NT2/D1 (cell line): ENCODE measurements at regions not wholly inside any gene's neighbourhood (a gene's known extent, or its start where the extent isn't known, plus 50 kb on each side); places are given as distances from the start of the nearest gene placed in this dataset.

Experiments used
- SUZ12 ChIP-seq: IDR thresholded peaks from 2 replicates; pipeline ENCODE4 v1.6.1; 2011; ENCODE audit not compliant: insufficient read length, insufficient read depth; ENCODE audit errors: extremely low read depth
- YY1 ChIP-seq: IDR thresholded peaks from 2 replicates; pipeline ENCODE4 v1.6.1; 2011; ENCODE audit not compliant: insufficient read length, insufficient read depth
- ZNF274 ChIP-seq: IDR thresholded peaks from 2 replicates; pipeline ENCODE4 v1.6.1; 2011; ENCODE audit warnings: mild to moderate bottlenecking, low read depth, low read length

GRCh38 chr10:52871191-52871843, 98.7 kb upstream of the MBL2 start:
- TF ChIP-seq YY1 (no peak), ZNF274 (no peak), SUZ12 (no peak)
